GM21786 (cell line): ENCODE measurements at regions not wholly inside any gene's neighbourhood (a gene's known extent, or its start where the extent isn't known, plus 50 kb on each side); places are given as distances from the start of the nearest gene placed in this dataset.

ENCODE experiments used
- ATAC-seq: cut with Tn5 transposase; IDR thresholded peaks from one replicate; pipeline ENCODE4 v1.9.1; 2021; ENCODE audit not compliant: unreplicated experiment

- ATAC-seq = no peak
These were observed 63.8 kb upstream of the IL1R1 start for GRCh38 chr2:102078773-102079172.

DNA sequence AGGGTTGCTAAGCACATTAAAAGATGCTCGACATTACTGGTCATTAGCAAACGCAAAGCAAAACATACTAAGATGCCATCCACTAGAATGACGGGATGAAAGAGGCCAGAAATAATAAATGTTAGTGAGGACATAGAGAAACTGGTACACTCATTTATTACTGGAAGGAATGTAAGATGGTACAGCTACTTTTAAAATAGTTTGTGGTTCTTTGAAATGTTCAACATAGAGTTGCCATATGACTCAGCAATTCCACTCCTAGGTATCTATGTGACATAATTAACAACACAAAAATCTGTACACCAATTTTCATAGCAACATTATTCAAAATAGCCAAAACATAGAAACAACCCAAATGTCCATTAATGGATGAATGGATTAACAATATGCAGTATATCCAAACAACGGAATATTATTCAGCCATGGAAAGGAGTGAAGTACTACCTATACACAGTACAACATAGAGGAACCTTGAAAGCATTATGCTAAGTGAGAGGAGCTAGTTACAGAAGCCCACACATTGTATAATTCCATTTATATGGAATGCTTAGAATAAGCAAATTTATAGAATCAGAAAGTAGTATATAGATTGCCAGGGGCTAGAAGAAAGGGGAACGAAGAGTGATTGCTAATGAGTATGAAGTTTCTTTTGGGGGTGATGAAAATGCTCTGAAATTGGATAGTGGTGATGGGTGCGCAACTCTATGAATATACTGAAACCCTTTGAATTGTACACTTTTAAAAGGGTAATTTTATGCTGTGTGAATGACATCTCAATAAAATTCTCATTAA is 61.9 kb upstream of the IL1R1 start:
- ATAC-seq = peak; percentile 42

DNA sequence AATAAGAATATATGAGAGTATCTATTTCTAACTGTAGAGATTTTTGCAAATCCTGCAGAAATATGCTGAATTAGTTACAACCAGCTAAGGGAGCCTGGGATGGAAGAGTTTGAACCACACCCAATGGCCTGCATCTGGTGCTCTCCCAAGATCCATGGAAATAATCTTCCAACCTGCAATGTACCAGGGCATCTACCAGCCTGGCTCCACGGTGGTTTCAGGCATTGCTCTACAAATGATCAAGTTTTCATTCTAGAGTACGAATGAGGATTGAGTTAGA is 61.4 kb upstream of the IL1R1 start:
- ATAC-seq = no peak

DNA sequence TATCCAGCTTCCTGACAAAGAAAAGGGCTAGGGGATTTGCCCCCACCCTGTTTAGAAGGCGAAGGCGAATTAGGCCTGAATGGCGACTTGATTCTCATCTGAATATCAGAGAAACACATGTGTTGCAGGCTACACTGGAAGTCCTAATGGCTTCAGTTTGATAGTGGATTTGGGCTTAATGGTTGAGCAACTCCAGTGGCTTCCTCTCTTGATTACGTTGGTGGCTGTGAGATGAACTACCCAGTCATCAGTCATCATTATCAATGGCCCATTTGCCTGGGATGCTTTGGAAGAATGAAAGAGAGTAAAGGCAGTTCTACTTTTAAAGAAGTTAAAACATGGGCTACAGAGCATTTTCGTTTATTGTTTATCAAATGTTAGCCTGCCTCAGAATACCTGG is 60.9 kb upstream of the IL1R1 start:
- ATAC-seq = no peak

GRCh38 chr2:102082571-102083392 is 59.8 kb upstream of the IL1R1 start:
- ATAC-seq = peak; percentile 81

DNA sequence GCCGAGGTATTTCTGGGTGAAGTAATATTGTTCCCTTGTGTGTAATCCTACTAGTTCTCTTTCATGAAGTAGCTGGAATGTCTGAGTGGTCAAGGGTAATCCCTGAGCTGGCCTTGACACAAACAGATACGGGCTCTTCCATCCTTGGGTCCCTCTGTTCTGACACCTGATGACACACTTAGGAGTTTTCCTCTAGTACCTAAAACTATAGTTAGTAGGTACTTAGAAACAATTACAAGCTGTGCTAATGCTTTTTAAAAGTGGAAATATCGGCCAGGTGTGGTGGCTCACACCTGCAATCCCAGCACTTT is 59.2 kb upstream of the IL1R1 start:
- ATAC-seq = no peak

GRCh38 chr2:102084651-102085050 is 57.9 kb upstream of the IL1R1 start:
- no peak for ATAC-seq

DNA sequence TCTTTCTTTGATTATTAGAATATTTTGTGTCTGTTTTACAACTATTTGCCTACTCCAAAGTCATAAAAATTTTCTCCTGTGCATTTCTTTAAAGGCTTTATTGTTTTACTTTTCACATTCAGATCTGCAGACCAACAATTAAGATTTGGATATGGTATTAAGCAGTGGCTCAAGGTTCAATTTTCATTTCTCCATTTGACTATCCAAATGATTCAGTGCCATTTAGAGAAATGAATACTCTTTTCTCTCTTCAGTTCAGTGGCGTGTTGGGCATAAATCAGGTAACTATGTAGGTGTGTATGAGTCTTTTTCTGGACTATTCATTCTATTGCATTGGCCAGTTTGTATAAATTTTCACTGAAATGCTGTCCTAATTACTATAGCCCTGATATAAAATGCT is 57.3 kb upstream of the IL1R1 start:
- ATAC-seq = no peak

DNA sequence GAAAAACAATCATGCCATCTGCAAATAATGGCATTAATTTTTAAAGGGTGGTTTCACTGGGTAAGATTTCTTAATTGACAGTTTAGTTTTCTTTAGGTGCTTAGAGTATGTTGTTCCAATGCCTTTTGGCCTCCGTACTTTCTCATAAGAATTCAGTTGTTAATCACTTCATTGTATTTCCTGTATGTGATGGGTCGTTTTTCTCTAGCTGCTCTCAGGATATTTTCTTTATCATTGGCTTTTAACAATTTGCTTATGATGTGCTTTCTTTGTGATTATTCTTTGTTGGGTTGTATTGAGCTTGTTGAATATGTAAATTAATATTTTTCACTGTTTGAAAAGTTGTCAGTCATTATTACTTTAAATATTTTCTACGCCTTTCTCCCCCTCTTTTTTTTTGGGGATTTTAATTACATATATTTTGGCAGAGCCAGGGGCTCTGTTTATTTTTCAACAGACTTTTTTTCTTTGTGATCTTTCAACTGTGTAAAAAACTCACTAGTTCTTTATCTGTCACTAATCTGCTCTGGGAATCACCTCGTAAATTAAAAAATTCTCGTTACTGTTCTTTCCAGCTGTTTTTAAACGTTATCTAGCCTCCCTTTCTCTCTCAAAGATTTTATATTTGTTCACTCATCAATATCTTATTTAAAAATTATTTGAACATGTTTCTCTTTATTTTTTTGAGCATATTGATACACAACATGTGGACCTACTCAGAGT is 56.2 kb upstream of the IL1R1 start:
- no peak for ATAC-seq

DNA sequence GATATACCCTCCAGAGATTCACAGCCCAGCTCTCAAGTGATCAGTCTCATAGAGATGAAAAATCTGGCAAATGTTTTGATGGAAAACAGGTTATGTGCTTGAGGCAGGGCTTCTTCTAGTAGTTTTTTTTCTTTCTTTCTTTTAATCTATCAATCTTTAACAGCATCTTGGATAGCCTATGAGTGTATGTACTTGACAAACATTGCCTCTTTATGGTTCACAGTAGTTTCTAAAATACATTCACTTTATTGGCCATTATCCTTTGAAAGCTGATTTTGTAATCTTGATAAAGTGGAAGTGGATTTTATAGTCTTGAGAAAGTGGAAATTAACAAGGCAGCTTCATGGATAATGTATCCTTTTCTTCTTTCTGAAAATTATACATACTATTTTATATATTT is 51.4 kb upstream of the IL1R1 start:
- ATAC-seq = no peak

DNA sequence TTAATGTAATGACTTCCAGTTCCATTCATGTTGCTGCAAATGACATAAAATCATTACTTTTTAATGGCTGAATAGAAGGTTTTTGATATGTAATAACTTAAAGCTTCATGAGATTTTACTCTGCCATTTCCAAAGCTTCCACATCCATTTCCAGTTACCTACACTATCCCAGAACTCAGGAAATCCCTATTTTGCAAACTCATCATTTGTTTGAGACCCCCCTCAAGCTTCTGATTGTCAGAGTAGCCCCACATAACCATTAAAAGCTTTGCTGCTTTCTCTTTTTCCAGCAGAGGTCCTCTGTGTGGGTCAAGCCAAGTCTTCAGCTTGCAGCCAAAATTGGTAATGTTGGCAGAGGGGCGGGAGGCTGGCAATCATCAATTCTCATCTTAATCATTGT is 50.6 kb upstream of the IL1R1 start:
- ATAC-seq = no peak

DNA sequence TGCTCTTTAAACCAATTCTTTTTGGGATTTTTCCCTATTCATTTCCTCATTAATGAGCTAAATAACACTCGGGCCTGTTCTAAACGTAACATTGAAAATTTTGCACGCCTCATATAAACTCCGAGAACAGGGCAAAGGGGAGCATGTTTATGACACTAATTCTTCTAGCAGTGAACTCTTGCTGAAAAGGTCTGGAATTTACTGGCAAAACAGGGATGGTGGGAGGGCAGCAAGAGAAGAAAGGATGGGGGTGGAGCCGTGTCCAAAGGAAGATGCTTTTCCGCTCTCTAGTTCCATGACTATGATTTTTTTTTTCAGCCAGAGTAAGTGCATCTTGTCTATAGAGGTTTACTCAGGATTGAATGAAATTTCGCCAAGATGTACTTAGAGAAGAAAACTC is 50.0 kb upstream of the IL1R1 start:
- no peak for ATAC-seq
